Endodermal cell (in vitro differentiated cells): ENCODE measurements at regions not wholly inside any gene's neighbourhood (a gene's known extent, or its start where the extent isn't known, plus 50 kb on each side); places are given as distances from the start of the nearest gene placed in this dataset.
A peak's percentile ranks its signal among the peaks of the same experiment; 100 is the strongest.

Source experiments
- DNase-seq: peaks from one replicate; pipeline ENCODE4 v3.0.0-alpha.2; 2017
- H3K27ac ChIP-seq: 2 replicates; pipeline ENCODE4 v1.5.1; 2013; ENCODE audit warnings: mild to moderate bottlenecking, low read depth, low read length, moderate library complexity
- H3K27me3 ChIP-seq: 2 replicates; pipeline ENCODE4 v1.6.1; 2013; ENCODE audit warnings: mild to moderate bottlenecking, low read length, moderate library complexity; ENCODE audit not compliant: insufficient read depth, control insufficient read depth, poor library complexity, severe bottlenecking
- H3K36me3 ChIP-seq: 2 replicates; pipeline ENCODE4 v1.7.0; 2013; ENCODE audit warnings: mild to moderate bottlenecking, low read length, moderate library complexity; ENCODE audit not compliant: control insufficient read depth, insufficient read depth
- H3K4me1 ChIP-seq: one replicate; pipeline ENCODE4 v1.7.0; 2013; ENCODE audit warnings: low read length; ENCODE audit not compliant: control insufficient read depth, insufficient read depth
- H3K4me3 ChIP-seq: 2 replicates; pipeline ENCODE4 v1.5.1; 2013; ENCODE audit warnings: mild to moderate bottlenecking, low read length, moderate library complexity
- H3K9ac ChIP-seq: 2 replicates; pipeline ENCODE4 v1.6.1; 2013; ENCODE audit warnings: mild to moderate bottlenecking, low read length, moderate library complexity; ENCODE audit not compliant: poor library complexity, severe bottlenecking; ENCODE audit errors: extremely low read depth
- H3K9me3 ChIP-seq: 2 replicates; pipeline ENCODE4 v1.6.1; 2013; ENCODE audit warnings: mild to moderate bottlenecking, low read length, moderate library complexity; ENCODE audit not compliant: control insufficient read depth
- H3K27ac Mint-ChIP-seq: 2 replicates; pipeline ENCODE4 v1.8.0; 2020; ENCODE audit warnings: mixed read lengths
- H3K27me3 Mint-ChIP-seq: 2 replicates; pipeline ENCODE4 v1.8.0; 2021; ENCODE audit warnings: mild to moderate bottlenecking, mixed read lengths; ENCODE audit not compliant: insufficient read depth
- H3K36me3 Mint-ChIP-seq: 2 replicates; pipeline ENCODE4 v1.8.0; 2020; ENCODE audit warnings: low read depth, mixed read lengths
- H3K4me1 Mint-ChIP-seq: 2 replicates; pipeline ENCODE4 v1.8.0; 2020; ENCODE audit warnings: mixed read lengths
- H3K4me3 Mint-ChIP-seq: 2 replicates; pipeline ENCODE4 v1.8.0; 2020; ENCODE audit warnings: mild to moderate bottlenecking, moderate library complexity, mixed read lengths
- H3K9me3 Mint-ChIP-seq: 2 replicates; pipeline ENCODE4 v1.8.0; 2020; ENCODE audit warnings: mild to moderate bottlenecking, mixed read lengths
- CTCF ChIP-seq: fragments of 200-600 bp; sonication (generic); conservative IDR thresholded peaks from 2 replicates; pipeline ENCODE4 v1.5.0; 2021; ENCODE audit warnings: antibody characterized with exemption, mild to moderate bottlenecking
- WGBS, 2 experiments: methylation state at CpG; one replicate each; pipeline versions ENCODE4 v1.1.5 to v1.1.7; 2013; ENCODE audit warnings: missing lambda C conversion rate in 2 of 2, mixed read lengths in 1 of 2; ENCODE audit not compliant: insufficient coverage in 1 of 2, insufficient read length in 1 of 2; 5-methylcytosine and 5-hydroxymethylcytosine counted together

- no peak for DNase-seq
- no peak for TF ChIP-seq CTCF
- H3K27ac ChIP-seq: no peak overlapping the region
- H3K36me3 Mint-ChIP-seq: no peaks in the 10 kb centered on the region
- no peaks in the 10 kb centered on the region for H3K27me3 ChIP-seq
- H3K4me3 Mint-ChIP-seq: no peak overlapping the region
- peaks cover 18% of the 10 kb centered on the region for H3K27me3 Mint-ChIP-seq
- no peak overlapping the region for H3K9ac ChIP-seq
- H3K4me3 ChIP-seq: no peak overlapping the region
- H3K9me3 ChIP-seq: no peaks in the 10 kb centered on the region
- 94% methylated on average over 2 of the region's 2 CpGs; no CpG with 5 or more reads in 1 of the 2 experiments for WGBS, 2 experiments
- no peaks in the 10 kb centered on the region for H3K4me1 ChIP-seq
- peaks cover 10% of the 10 kb centered on the region for H3K4me1 Mint-ChIP-seq
- no peaks in the 10 kb centered on the region for H3K36me3 ChIP-seq
- no peaks in the 10 kb centered on the region for H3K9me3 Mint-ChIP-seq
- no peak overlapping the region for H3K27ac Mint-ChIP-seq
These were observed 226.9 kb upstream of the TNP1 start for GRCh38 chr2:217086718-217087117.

DNA sequence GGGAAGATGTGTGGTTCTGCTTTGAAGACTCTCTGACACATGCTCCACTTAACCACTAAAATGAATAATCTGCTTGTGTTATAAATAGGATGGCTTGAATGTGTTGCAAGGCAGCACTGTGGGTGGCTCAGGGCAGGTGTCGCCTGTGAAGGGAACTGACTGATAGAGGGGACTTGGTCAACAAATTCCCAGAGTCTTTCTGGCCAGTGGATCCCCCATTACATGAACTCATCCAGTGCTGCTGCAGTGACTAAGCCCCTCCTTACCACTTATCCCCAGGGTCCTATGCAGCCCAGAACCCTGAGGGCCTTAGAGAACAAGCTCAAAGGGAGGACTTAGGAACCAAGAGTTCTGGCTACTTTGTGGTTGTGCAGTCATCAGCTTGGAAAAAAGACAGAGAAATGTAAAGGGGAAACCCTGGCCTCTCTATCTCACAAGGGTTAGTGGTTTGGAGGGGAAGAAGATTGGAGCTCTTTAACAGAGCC is 226.2 kb upstream of the TNP1 start:
- H3K9me3 Mint-ChIP-seq: no peaks in the 10 kb centered on the region
- no peak for TF ChIP-seq CTCF
- H3K4me1 Mint-ChIP-seq: peaks cover 10% of the 10 kb centered on the region
- DNase-seq: peak; percentile 35
- Histone ChIP-seq H3K4me1 (no peaks in the 10 kb centered on the region), H3K9ac (no peak overlapping the region), H3K9me3 (no peaks in the 10 kb centered on the region), H3K27me3 (no peaks in the 10 kb centered on the region), H3K36me3 (no peaks in the 10 kb centered on the region), H3K4me3 (no peak overlapping the region), H3K27ac (no peak overlapping the region)
- H3K4me3 Mint-ChIP-seq: no peak overlapping the region
- 100% methylated on average over 1 of the region's 1 CpG; no CpG with 5 or more reads in 1 of the 2 experiments for WGBS, 2 experiments
- H3K27ac Mint-ChIP-seq: no peak overlapping the region
- H3K27me3 Mint-ChIP-seq: peaks cover 18% of the 10 kb centered on the region
- H3K36me3 Mint-ChIP-seq: no peaks in the 10 kb centered on the region

DNA sequence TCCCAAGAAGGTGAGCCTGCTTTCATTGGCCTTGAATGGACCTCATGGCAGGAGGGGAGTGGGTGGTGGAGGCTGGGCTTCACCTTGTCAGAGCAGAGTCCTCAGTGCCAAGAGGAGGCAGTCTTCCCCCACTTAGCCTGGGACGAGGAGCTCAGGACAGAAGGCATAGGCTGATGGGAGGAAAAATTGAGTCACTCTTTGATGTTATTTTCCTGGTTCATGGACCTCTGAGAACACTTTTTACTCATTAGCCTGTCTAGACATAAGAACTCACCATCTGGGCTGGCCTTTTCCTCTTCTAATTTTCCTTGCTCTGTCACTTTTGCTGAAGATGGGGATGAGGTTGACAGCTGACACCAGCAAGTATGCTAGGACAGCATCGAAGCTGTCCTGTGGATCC is 225.7 kb upstream of the TNP1 start:
- H3K27ac ChIP-seq: no peak overlapping the region
- H3K27me3 Mint-ChIP-seq: peaks cover 18% of the 10 kb centered on the region
- WGBS, 2 experiments: 85 to 100% methylated on average over 1 to 2 of the region's 2 CpGs
- H3K4me3 ChIP-seq: no peak overlapping the region
- H3K4me3 Mint-ChIP-seq: no peak overlapping the region
- no peaks in the 10 kb centered on the region for H3K9me3 ChIP-seq
- H3K27me3 ChIP-seq: no peaks in the 10 kb centered on the region
- H3K9ac ChIP-seq: no peak overlapping the region
- no peak for TF ChIP-seq CTCF
- peaks cover 8% of the 10 kb centered on the region for H3K4me1 Mint-ChIP-seq
- H3K36me3 ChIP-seq: no peaks in the 10 kb centered on the region
- no peaks in the 10 kb centered on the region for H3K4me1 ChIP-seq
- no peak overlapping the region for H3K27ac Mint-ChIP-seq
- no peaks in the 10 kb centered on the region for H3K9me3 Mint-ChIP-seq
- no peaks in the 10 kb centered on the region for H3K36me3 Mint-ChIP-seq
- DNase-seq: peak; percentile 29
